ENCODE measurements at regions not wholly inside any gene's neighbourhood (a gene's known extent, or its start where the extent isn't known, plus 50 kb on each side); places are given as distances from the start of the nearest gene placed in this dataset.

GRCh38 chr13:47241446-47241845 lies 344.6 kb upstream of the HTR2A start:
- FAIRE-seq (no peak), DNase-seq (ENCODE audit: low read depth, low spot score) (no peak)
- no peaks in the 10 kb centered on the region for H3K9me1 ChIP-seq (ENCODE audit: control insufficient read depth, extremely low read depth, insufficient read depth, low read length)
- H3K9ac ChIP-seq (ENCODE audit: control insufficient read depth, extremely low read depth, insufficient read depth, low read length) = no peak overlapping the region
- no peaks in the 10 kb centered on the region for H3K9me3 ChIP-seq (ENCODE audit: control insufficient read depth, low read depth, low read length)
- H4K20me1 ChIP-seq (ENCODE audit: control insufficient read depth, extremely low read depth, insufficient read depth, low read length) = no peaks in the 10 kb centered on the region
- no peak overlapping the region for H3K4me2 ChIP-seq (ENCODE audit: control insufficient read depth, extremely low read depth, insufficient read depth, low read depth, low read length)
- no peak for TF ChIP-seq CTCF (optimal IDR thresholded peaks at IDR 0.05 in 1 of 3, IDR thresholded peaks at IDR 0.05 in 1 of 3, conservative IDR thresholded peaks at IDR 0.05 in 1 of 3; ENCODE audit: extremely low read depth in 1 of 3, insufficient read depth in 2 of 3, low read length in 3 of 3)
- TF ChIP-seq EZH2 (IDR thresholded peaks at IDR 0.05; ENCODE audit: low read length) = no peak
- no peak overlapping the region for H3K27ac ChIP-seq (ENCODE audit: control insufficient read depth, insufficient read depth, low read length)
- dilution Hi-C loops (cut with MboI; ENCODE audit: extremely low pct_ligation_motif_present, low sequenced_read_pairs) = no loop called here
- H3K36me3 ChIP-seq (ENCODE audit: control insufficient read depth in 2 of 2, extremely low read depth in 1 of 2, insufficient read depth in 2 of 2, low read length in 2 of 2) = no peaks in the 10 kb centered on the region
- no peaks in the 10 kb centered on the region for H3K79me2 ChIP-seq (ENCODE audit: control insufficient read depth, insufficient read depth, low read length)
- H3K27me3 ChIP-seq (ENCODE audit: control insufficient read depth, extremely low read depth, insufficient read depth, low read length) = no peaks in the 10 kb centered on the region
- H2AFZ ChIP-seq (ENCODE audit: control insufficient read depth, low read length) = no peak overlapping the region
- H3K4me3 ChIP-seq (ENCODE audit: control insufficient read depth in 2 of 3, extremely low read depth in 1 of 3, insufficient read depth in 2 of 3, low read depth in 1 of 3, low read length in 3 of 3) = no peak overlapping the region
- no peaks in the 10 kb centered on the region for H3K4me1 ChIP-seq (ENCODE audit: control insufficient read depth, extremely low read depth, insufficient read depth, low read length)

- Histone ChIP-seq H3K4me2 (ENCODE audit: control insufficient read depth, extremely low read depth, insufficient read depth, low read depth, low read length) (no peak overlapping the region), H4K20me1 (ENCODE audit: control insufficient read depth, extremely low read depth, insufficient read depth, low read length) (no peaks in the 10 kb centered on the region), H3K4me3 (ENCODE audit: control insufficient read depth in 2 of 3, extremely low read depth in 1 of 3, insufficient read depth in 2 of 3, low read depth in 1 of 3, low read length in 3 of 3) (no peak overlapping the region), H3K27me3 (ENCODE audit: control insufficient read depth, extremely low read depth, insufficient read depth, low read length) (no peaks in the 10 kb centered on the region), H3K36me3 (ENCODE audit: control insufficient read depth in 2 of 2, extremely low read depth in 1 of 2, insufficient read depth in 2 of 2, low read length in 2 of 2) (no peaks in the 10 kb centered on the region), H3K79me2 (ENCODE audit: control insufficient read depth, insufficient read depth, low read length) (no peaks in the 10 kb centered on the region), H3K9me3 (ENCODE audit: control insufficient read depth, low read depth, low read length) (no peaks in the 10 kb centered on the region), H2AFZ (ENCODE audit: control insufficient read depth, low read length) (no peak overlapping the region), H3K9ac (ENCODE audit: control insufficient read depth, extremely low read depth, insufficient read depth, low read length) (no peak overlapping the region), H3K27ac (ENCODE audit: control insufficient read depth, insufficient read depth, low read length) (no peak overlapping the region), H3K9me1 (ENCODE audit: control insufficient read depth, extremely low read depth, insufficient read depth, low read length) (no peaks in the 10 kb centered on the region), H3K4me1 (ENCODE audit: control insufficient read depth, extremely low read depth, insufficient read depth, low read length) (no peaks in the 10 kb centered on the region)
- dilution Hi-C loops (cut with MboI; ENCODE audit: extremely low pct_ligation_motif_present, low sequenced_read_pairs) = no loop called here
- TF ChIP-seq CTCF (optimal IDR thresholded peaks at IDR 0.05 in 1 of 3, IDR thresholded peaks at IDR 0.05 in 1 of 3, conservative IDR thresholded peaks at IDR 0.05 in 1 of 3; ENCODE audit: extremely low read depth in 1 of 3, insufficient read depth in 2 of 3, low read length in 3 of 3) (no peak), EZH2 (IDR thresholded peaks at IDR 0.05; ENCODE audit: low read length) (no peak)
- FAIRE-seq (no peak), DNase-seq (ENCODE audit: low read depth, low spot score) (no peak)
Observed at GRCh38 chr13:47239025-47239424, 342.2 kb upstream of the HTR2A start.
